ENCODE measurements at regions not wholly inside any gene's neighbourhood (a gene's known extent, or its start where the extent isn't known, plus 50 kb on each side); places are given as distances from the start of the nearest gene placed in this dataset.

DNA sequence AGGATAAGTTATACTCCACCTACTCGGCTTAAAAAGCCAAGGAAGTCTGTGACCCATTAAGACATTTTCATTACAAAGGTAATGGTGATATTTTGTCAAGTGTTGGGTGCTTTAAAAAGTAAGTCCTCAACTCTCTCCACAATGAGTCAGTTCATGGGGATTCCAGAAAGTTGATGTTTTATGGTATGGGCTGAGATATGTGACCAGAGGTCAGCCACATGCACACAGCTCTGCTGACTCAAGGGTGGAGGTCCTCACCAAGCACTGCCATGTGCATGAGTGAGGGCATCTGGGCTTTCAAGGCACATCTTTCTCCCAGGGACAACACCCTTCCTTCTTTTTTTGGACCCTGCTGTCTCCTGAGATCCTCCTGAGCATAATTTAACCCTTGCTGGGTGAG is 292.9 kb downstream of the PTEN start (continued):
- no peak for TF ChIP-seq OSR2 (tag by site-specific recombination; IDR thresholded peaks at IDR 0.05)
- no peak for TF ChIP-seq ZNF76 (tag by site-specific recombination; IDR thresholded peaks at IDR 0.05; ENCODE audit: borderline replicate concordance, low read depth)
- no peak for TF ChIP-seq ZNF629 (tag by site-specific recombination; IDR thresholded peaks at IDR 0.05)
- TF ChIP-seq ZSCAN5A (tag by site-specific recombination; IDR thresholded peaks at IDR 0.05), result no peak
- no peak for TF ChIP-seq ZNF585B (tag by site-specific recombination; IDR thresholded peaks at IDR 0.05)
- TF ChIP-seq ZNF114 (tag by site-specific recombination; IDR thresholded peaks at IDR 0.05), result no peak
- TF ChIP-seq, protein P1, sequence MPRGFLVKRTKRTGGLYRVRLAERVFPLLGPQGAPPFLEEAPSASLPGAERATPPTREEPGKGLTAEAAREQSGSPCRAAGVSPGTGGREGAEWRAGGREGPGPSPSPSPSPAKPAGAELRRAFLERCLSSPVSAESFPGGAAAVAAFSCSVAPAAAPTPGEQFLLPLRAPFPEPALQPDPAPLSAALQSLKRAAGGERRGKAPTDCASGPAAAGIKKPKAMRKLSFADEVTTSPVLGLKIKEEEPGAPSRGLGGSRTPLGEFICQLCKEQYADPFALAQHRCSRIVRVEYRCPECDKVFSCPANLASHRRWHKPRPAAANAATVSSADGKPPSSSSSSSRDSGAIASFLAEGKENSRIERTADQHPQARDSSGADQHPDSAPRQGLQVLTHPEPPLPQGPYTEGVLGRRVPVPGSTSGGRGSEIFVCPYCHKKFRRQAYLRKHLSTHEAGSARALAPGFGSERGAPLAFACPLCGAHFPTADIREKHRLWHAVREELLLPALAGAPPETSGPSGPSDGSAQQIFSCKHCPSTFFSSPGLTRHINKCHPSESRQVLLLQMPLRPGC (tag by site-specific recombination; IDR thresholded peaks at IDR 0.05), result no peak

GRCh38 chr10:88157981-88158465 is 294.6 kb downstream of the PTEN start:
- Histone ChIP-seq H3K9me3 (ENCODE audit: control insufficient read depth, insufficient read depth, low read depth, low read length) (no peaks in the 10 kb centered on the region), H3K4me1 (ENCODE audit: control insufficient read depth, insufficient read depth, low read length) (no peaks in the 10 kb centered on the region), H3K36me3 (ENCODE audit: control insufficient read depth in 2 of 2, insufficient read depth in 1 of 2, low read length in 2 of 2) (no peaks in the 10 kb centered on the region), H3K27ac (ENCODE audit: extremely low read depth, low read depth, low read length) (no peak overlapping the region), H3K4me3 (ENCODE audit: low read depth, low read length) (no peak overlapping the region)
- POLR2A ChIA-PET, result no interaction called here
- CTCF ChIA-PET, result no interaction called here
- TF ChIP-seq ZNF146 (tag by site-specific recombination; IDR thresholded peaks at IDR 0.05), result no peak
- no peak for TF ChIP-seq ZNF223 (tag by site-specific recombination; IDR thresholded peaks at IDR 0.05)
- TF ChIP-seq YY2 (tag by site-specific recombination; IDR thresholded peaks at IDR 0.05), result no peak
- TF ChIP-seq ZNF707 (tag by site-specific recombination; IDR thresholded peaks at IDR 0.05), result no peak
- no peak for TF ChIP-seq ZNF610 (tag by site-specific recombination; IDR thresholded peaks at IDR 0.05; ENCODE audit: borderline replicate concordance)
- TF ChIP-seq, protein P2, sequence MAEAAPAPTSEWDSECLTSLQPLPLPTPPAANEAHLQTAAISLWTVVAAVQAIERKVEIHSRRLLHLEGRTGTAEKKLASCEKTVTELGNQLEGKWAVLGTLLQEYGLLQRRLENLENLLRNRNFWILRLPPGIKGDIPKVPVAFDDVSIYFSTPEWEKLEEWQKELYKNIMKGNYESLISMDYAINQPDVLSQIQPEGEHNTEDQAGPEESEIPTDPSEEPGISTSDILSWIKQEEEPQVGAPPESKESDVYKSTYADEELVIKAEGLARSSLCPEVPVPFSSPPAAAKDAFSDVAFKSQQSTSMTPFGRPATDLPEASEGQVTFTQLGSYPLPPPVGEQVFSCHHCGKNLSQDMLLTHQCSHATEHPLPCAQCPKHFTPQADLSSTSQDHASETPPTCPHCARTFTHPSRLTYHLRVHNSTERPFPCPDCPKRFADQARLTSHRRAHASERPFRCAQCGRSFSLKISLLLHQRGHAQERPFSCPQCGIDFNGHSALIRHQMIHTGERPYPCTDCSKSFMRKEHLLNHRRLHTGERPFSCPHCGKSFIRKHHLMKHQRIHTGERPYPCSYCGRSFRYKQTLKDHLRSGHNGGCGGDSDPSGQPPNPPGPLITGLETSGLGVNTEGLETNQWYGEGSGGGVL (tag by site-specific recombination; IDR thresholded peaks at IDR 0.05), result no peak
- TF ChIP-seq ZNF843 (tag by site-specific recombination; IDR thresholded peaks at IDR 0.05), result no peak
- TF ChIP-seq, protein P3, sequence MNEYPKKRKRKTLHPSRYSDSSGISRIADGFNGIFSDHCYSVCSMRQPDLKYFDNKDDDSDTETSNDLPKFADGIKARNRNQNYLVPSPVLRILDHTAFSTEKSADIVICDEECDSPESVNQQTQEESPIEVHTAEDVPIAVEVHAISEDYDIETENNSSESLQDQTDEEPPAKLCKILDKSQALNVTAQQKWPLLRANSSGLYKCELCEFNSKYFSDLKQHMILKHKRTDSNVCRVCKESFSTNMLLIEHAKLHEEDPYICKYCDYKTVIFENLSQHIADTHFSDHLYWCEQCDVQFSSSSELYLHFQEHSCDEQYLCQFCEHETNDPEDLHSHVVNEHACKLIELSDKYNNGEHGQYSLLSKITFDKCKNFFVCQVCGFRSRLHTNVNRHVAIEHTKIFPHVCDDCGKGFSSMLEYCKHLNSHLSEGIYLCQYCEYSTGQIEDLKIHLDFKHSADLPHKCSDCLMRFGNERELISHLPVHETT (tag by site-specific recombination; IDR thresholded peaks at IDR 0.05), result no peak
- no peak for TF ChIP-seq ZFP41 (tag by site-specific recombination; IDR thresholded peaks at IDR 0.05; ENCODE audit: borderline replicate concordance)

DNA sequence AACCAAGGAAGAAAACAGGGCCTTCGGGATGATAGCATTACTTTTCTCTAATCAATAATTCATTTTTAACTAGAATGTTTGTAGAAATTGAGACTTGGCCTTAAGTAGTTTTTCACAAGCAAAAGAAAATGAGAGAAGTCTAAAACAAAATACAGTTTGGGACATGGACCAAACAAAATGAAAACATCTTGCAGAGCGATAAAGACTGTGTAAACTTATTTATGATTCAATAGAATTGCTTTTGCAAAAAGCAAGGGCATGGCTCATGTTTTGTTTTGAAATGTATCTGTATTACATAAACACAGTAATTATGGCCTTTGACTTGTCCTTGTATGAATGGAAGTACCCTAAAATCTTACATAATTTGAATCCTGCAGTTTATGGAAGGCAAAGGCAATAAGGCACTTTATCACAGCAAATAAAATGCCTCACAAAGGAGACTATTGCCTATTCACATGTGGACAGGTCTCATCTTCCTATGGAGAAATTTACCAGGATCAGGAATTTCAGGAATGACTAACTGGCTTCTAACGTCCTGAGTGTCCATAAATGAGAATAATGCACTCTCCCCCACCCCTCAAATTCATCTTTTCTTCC is 295.2 kb downstream of the PTEN start:
- Histone ChIP-seq H3K4me1 (ENCODE audit: control insufficient read depth, insufficient read depth, low read length) (no peaks in the 10 kb centered on the region), H3K36me3 (ENCODE audit: control insufficient read depth in 2 of 2, insufficient read depth in 1 of 2, low read length in 2 of 2) (no peaks in the 10 kb centered on the region), H3K27ac (ENCODE audit: extremely low read depth, low read depth, low read length) (no peak overlapping the region), H3K9me3 (ENCODE audit: control insufficient read depth, insufficient read depth, low read depth, low read length) (no peaks in the 10 kb centered on the region), H3K4me3 (ENCODE audit: low read depth, low read length) (no peak overlapping the region)
- TF ChIP-seq KLF7 (tag by site-specific recombination; IDR thresholded peaks at IDR 0.05; ENCODE audit: borderline replicate concordance), result no peak
- TF ChIP-seq SETDB1 (IDR thresholded peaks at IDR 0.05; ENCODE audit: insufficient read length, low read length), result no peak
- TF ChIP-seq ZNF560 (tag by site-specific recombination; IDR thresholded peaks at IDR 0.05; ENCODE audit: borderline replicate concordance), result no peak
- TF ChIP-seq ZSCAN5A (tag by site-specific recombination; IDR thresholded peaks at IDR 0.05), result no peak
- TF ChIP-seq ZNF148 (tag by site-specific recombination; IDR thresholded peaks at IDR 0.05; ENCODE audit: borderline replicate concordance), result no peak
- no peak for TF ChIP-seq ZBTB48 (tag by site-specific recombination; IDR thresholded peaks at IDR 0.05)
- ChIA-PET CTCF (no interaction called here), POLR2A (no interaction called here)
